Vagina (tissue), 2 donors: ENCODE measurements at regions not wholly inside any gene's neighbourhood (a gene's known extent, or its start where the extent isn't known, plus 50 kb on each side); places are given as distances from the start of the nearest gene placed in this dataset.

Experiments
- POLR2A ChIP-seq, 2 donors: fragments of 450-650 bp; IDR thresholded peaks; one replicate each; pipeline ENCODE4 v1.6.1; 2017; ENCODE audit warnings: antibody characterized with exemption in 2 of 2, mild to moderate bottlenecking in 2 of 2, moderate library complexity in 2 of 2
- POLR2AphosphoS5 ChIP-seq, 2 donors: sonication (generic); formaldehyde crosslinking; IDR thresholded peaks; one replicate each; pipeline ENCODE4 v1.9.0; 2017; ENCODE audit warnings: antibody characterized with exemption in 2 of 2, mild to moderate bottlenecking in 2 of 2, low read depth in 1 of 2; ENCODE audit not compliant: insufficient read depth in 1 of 2
- TF ChIP-seq, protein P1 (sequence below), 3 experiments: fragments of 450-650 bp in 2 of 3; fragments of 200-600 bp in 1 of 3; sonication (generic) in 1 of 3; IDR thresholded peaks; one replicate each; pipeline ENCODE4 v1.5.1; 2017 to 2019; ENCODE audit warnings: antibody characterized with exemption in 3 of 3, mild to moderate bottlenecking in 2 of 3, moderate library complexity in 2 of 3

DNA sequence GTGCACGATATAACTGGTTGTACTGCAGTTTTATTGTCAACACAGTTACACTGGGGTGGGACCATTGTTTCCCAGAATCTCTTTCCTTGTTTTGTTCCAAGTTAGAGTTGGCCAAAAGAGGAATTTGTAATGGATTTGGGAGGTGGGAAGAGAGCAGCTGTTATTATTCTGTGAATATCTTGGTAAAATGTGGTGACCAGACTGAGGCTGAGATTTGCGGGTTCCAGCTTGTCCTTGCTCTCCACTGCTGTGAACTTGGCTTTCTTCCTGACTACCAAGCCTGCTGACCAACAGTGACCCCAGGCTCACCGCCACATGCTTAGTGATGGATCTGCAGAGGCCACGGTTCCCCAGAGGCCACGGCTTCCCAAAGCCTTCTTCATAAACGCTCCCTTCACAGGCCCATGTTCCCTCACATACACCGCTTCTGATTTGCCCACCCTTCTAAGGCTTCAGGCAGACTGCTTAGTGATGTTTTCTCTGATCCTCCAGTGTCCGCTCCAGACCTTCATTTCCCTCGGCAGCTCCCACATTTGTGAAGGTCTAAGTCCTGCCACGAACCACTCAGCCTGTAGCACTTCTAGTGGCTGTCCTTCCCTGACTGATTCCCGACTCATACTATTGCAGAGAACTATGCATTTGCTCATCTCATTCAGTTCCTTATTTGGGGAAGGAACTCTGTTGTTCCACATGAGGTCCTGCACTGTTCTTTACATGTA, 525.5 kb upstream of the RGMA start:
- TF ChIP-seq, protein P1, sequence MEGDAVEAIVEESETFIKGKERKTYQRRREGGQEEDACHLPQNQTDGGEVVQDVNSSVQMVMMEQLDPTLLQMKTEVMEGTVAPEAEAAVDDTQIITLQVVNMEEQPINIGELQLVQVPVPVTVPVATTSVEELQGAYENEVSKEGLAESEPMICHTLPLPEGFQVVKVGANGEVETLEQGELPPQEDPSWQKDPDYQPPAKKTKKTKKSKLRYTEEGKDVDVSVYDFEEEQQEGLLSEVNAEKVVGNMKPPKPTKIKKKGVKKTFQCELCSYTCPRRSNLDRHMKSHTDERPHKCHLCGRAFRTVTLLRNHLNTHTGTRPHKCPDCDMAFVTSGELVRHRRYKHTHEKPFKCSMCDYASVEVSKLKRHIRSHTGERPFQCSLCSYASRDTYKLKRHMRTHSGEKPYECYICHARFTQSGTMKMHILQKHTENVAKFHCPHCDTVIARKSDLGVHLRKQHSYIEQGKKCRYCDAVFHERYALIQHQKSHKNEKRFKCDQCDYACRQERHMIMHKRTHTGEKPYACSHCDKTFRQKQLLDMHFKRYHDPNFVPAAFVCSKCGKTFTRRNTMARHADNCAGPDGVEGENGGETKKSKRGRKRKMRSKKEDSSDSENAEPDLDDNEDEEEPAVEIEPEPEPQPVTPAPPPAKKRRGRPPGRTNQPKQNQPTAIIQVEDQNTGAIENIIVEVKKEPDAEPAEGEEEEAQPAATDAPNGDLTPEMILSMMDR (IDR thresholded peaks at IDR 0.05), result no peak
- no peak for TF ChIP-seq POLR2A (IDR thresholded peaks at IDR 0.05)
- no peak for TF ChIP-seq POLR2AphosphoS5 (IDR thresholded peaks at IDR 0.05; ENCODE audit: insufficient read depth in 1 of 2, low read depth in 1 of 2)
